Tibial nerve (tissue), 4 donors: ENCODE measurements at regions not wholly inside any gene's neighbourhood (a gene's known extent, or its start where the extent isn't known, plus 50 kb on each side); places are given as distances from the start of the nearest gene placed in this dataset.

ENCODE experiments used
- EP300 ChIP-seq, 2 donors: sonication (generic); formaldehyde crosslinking; IDR thresholded peaks; one replicate each; pipeline ENCODE4 v1.6.1; 2017; ENCODE audit warnings: antibody characterized with exemption in 2 of 2, mild to moderate bottlenecking in 1 of 2
- TF ChIP-seq, protein P1 (sequence below), 5 experiments: fragments of 200-600 bp in 3 of 5; fragments of 450-650 bp in 2 of 5; sonication (generic) in 3 of 5; IDR thresholded peaks; one replicate each; pipeline ENCODE4 v1.5.1; 2016 to 2019; ENCODE audit warnings: antibody characterized with exemption in 5 of 5, mild to moderate bottlenecking in 3 of 5, moderate library complexity in 2 of 5

DNA sequence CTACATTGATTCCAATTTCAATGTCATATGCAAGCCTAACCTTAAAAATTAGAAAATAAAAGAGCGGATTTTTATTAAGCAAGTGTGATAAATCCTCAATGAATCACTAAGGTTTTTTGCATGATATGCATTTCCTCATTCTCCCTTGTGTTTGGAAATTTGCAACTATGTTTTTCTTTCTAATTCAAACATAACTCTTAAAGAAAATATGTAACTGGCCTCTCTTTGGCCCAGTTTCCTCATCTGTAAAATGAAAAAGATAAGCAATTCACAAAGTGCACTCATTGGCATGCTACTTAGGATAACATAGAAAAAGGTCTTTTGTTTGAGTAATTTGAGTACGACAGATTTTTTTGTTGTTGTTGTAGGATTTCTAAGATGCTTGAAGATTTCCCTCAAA lies 295.5 kb downstream of the CDH11 start:
- no peak for TF ChIP-seq EP300 (IDR thresholded peaks at IDR 0.05)
- TF ChIP-seq, protein P1, sequence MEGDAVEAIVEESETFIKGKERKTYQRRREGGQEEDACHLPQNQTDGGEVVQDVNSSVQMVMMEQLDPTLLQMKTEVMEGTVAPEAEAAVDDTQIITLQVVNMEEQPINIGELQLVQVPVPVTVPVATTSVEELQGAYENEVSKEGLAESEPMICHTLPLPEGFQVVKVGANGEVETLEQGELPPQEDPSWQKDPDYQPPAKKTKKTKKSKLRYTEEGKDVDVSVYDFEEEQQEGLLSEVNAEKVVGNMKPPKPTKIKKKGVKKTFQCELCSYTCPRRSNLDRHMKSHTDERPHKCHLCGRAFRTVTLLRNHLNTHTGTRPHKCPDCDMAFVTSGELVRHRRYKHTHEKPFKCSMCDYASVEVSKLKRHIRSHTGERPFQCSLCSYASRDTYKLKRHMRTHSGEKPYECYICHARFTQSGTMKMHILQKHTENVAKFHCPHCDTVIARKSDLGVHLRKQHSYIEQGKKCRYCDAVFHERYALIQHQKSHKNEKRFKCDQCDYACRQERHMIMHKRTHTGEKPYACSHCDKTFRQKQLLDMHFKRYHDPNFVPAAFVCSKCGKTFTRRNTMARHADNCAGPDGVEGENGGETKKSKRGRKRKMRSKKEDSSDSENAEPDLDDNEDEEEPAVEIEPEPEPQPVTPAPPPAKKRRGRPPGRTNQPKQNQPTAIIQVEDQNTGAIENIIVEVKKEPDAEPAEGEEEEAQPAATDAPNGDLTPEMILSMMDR (IDR thresholded peaks at IDR 0.05), result no peak
